Fibroblast of skin of right biceps (primary cell): ENCODE measurements at regions not wholly inside any gene's neighbourhood (a gene's known extent, or its start where the extent isn't known, plus 50 kb on each side); places are given as distances from the start of the nearest gene placed in this dataset.
A peak's percentile ranks its signal among the peaks of the same experiment; 100 is the strongest.

ENCODE experiments used
- DNase-seq: peaks from one replicate; pipeline ENCODE4 v3.0.0-alpha.2; 2013

- no peak for DNase-seq
These were observed 58.4 kb downstream of the ARL4C start for GRCh38 chr2:234438305-234438977.

DNA sequence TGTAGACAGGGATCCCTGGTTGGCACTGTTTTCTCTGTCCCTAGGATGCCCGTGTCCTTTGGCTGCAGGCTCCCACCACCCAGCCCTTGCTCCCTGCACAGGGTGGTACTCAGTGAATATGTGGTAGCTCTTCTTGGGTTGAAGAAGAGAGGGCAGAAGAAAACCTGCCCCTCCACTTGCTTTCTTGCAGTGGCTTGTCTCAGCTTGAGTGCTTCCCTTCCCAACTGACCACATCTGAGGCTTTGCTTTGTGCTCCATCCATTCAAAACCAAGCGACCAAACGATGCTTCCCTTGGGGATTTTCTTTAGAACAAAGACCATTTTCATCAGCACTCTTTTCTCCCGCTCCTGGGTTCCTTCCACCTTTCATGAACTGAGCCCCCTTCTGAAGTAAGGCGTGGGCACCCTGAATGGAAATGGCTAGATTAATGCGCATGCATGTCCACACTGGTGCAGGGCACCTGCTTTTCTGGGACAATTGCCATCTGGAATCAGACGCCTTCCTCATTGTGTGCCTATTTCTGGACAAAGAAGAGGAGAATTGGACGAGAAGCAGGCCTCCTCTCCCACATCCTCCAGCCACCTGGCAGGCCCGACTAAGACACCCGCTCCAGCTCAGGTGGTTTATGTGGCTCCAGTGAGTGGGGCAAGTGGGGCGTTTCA, 59.1 kb downstream of the ARL4C start:
- no peak for DNase-seq

DNA sequence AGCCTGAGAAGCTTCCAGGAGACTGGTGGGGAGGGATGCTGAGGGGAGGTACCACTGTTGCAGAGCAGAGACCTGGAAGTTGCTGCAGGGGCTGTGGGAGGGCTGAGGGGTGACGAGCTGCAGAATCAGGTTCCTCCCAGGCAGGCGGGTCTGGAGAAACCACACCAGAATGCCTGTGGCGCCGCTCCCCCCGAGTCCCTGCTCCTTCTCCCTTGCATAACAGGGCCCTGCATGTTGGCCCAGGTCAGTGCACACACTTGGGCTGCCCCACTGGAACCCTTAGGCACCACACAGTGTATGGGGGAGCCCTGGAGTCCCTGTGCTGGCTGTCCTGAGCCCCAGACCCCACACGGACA, 60.4 kb downstream of the ARL4C start:
- no peak for DNase-seq

DNA sequence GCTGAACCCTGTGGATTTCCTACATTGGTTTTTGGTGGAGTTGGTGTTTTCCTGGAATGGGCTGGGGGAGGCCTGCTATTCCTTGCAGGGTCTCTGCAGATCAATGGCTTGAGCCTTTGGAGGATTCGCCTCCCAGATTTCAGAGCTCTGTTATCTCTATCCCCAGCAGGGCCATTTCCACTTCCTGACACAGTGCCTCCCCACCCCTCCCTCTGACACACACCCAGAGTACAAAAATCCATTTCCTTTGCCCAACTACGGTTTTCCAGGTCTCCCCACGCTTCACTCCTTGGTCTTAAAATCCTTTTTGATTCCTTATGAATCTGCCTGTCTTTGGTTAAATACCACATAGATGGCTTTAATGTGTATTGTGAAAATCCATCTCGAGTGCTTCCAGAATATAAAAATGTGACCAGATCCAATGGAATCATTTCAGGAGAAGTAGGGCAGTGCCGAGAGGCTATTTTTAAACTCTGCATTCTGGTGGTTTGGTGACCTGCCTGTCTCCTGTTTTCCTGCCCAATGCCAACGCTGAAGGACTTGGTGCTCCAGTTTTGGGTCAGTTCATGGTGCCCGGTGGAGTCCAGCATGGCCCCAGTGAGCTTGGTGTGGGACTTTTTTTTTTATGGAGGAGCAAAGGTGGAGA, 60.9 kb downstream of the ARL4C start:
- no peak for DNase-seq

GRCh38 chr2:234433201-234433600, 63.7 kb downstream of the ARL4C start:
- no peak for DNase-seq

GRCh38 chr2:234430871-234431270, 66.0 kb downstream of the ARL4C start:
- no peak for DNase-seq

DNA sequence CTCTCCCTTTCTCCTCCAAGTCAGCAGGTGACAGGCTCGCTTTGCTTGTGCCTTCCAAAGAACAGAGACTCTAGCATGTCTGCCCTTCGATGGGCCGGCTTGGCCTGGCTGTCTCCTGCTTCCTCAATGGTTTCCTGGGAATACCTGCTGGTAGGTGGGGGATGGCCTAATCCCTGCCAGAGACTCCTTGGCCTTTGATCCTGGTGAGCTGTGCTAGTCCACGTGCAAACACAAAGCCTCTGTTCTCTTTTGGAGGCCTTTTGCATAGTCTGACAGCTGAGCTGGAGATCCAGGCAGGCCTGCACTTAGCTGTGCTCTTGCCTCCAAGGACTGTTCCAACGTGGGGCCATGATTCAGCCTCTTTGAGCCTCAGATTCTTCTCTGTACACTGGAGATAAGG, 67.6 kb downstream of the ARL4C start:
- DNase-seq, result no peak

DNA sequence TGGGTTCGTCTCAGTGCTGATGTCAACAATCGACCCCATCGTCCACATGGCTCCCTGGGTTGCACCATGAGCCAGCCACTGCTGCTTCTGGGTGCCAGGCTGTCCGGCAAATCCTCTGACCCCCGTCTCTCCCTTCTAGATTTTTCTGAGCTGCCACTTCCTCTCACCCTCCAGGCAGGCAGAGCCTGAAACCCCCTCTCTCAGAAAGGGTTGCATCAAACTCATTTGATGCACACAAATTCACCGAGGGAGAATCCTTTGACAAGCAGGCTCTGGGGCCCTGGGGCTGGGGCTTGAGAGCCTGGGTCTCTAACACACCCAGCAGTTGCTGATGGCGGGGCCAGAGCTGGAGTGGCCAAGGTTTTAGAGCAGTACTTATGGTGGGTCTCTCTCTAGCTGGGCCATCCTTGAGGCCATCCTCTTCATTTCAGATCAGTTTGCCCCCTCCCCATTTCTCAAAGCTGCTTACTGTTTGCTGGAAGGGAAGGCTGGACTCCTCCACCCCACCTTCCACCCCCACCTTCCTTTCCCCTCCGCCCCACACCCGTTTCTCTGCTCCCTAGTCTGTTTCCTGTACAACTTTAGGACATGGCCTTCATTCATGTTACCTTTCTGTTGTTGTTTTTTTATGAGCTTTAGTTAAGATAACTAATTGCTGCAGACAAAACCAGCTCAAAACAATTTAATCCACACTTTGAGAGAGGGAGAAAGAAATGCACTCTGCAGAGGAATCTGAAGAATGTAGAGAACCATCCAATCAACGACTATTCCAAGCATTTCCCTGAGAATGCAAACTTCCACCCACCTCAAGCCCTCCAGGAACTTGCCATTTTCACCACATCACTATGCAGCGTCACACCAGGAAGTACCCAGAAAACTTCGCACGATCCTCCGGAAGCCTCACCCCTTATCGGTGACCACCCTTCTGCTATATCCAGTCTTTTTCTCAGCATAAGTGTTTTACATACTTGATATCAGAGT, 69.5 kb downstream of the ARL4C start:
- peak; percentile 93 for DNase-seq

DNA sequence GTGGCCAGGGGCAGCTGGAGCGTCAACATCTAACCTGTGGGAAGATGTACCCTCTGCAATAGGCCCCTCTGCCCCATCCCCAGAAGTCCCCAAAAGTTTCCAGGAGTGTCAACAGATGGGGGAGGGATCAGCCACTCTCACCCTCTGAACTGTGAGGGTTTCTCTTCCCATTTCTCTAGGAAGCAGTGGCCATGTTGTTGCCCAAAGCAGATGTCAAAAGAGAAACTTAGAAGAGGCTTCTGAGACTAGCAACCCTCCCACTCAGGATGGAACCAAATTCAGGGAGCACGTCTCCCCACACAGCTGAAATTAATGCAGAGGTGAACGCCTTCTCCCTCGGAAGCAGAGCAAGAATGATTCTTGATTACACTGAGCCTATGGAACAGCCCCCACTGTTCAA, 70.3 kb downstream of the ARL4C start:
- no peak for DNase-seq

DNA sequence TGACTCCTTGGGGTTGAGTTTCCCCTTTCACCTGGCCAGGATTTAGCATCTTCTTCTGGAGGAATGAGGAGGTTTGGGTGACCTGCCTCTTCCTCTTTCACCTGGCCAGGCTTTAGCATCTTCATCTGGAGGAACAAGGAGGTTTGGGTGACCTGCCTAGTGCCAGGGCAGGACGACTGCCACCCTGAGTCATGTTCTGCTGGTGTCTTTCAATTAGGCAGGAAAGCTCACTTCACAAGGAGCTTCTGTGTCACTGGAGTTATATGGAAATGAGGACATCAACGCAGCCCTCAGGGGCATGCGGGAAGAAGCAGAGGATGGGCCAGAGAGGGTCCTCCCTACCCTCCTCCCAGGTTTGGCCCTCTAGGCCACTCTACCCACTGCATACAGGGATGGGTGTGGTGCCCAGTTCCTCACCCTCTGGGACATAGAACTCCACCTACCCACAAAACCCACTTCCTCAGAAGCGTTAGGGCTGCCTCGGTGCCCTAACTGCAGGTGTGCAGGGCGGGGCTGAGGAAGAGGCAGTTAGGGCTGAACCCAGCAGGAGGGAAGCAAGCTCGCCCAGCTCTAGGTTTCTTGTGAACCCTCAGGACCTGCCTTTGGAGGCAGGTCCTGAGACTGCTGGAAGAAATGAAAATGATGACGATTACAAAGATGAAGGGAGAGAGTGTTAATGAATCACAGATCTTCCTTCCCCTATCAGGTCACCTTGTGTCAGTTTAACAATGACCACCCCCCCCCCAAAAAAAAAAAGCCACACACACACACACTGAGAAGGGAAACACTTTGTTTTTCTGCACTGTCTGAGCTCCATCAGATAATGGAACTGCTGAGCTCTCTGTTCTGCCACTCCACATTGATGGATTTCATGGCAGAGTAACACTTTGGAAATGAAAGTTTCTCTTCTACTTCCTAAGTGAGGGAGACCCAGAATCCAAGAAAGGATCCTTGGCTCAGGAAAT, 71.0 kb downstream of the ARL4C start:
- DNase-seq, result no peak

- no peak for DNase-seq
These were observed 73.0 kb downstream of the ARL4C start for GRCh38 chr2:234423884-234424283.

GRCh38 chr2:234422981-234423431, 73.9 kb downstream of the ARL4C start:
- DNase-seq, result no peak

GRCh38 chr2:234422273-234422732, 74.6 kb downstream of the ARL4C start:
- peak; percentile 94 for DNase-seq

DNA sequence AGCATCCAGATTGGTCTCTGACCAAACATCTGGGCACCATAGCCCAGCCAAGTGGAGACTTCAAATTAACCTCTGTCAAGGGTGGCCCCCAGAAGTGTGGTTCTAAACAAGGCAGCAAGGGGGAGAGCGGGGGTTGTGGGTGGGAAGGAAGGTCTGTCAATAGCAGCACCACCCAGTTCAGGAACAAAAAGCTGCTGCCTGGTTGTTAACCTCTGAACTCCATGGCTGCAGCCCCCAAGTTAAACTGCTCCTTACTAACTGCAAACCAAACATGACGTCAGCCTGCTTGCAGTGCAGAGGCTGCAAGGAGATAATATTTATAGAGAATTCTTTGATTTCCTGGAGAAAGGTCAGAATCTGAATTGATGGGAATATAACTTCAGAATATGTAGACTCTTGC, 76.5 kb downstream of the ARL4C start:
- DNase-seq, result no peak

DNA sequence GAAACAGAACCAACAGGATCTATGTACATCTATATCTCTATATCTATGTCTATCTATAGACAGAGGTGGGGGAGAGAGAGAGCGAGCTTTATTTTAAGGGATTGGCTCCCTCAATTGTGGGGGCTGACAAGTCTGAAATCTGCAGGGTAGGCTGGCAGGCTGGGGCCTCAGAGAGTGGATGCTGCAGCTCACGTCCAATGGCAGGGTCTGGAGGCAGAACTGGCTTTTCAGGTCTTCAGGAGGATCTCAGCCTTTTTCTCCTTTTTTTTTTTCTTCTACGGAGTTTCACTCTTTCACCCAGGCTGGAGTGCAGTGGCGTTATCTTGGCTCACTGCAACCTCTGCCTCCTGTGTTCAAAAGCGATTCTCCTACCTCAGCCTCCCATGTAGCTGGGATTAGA, 77.2 kb downstream of the ARL4C start:
- no peak for DNase-seq

DNA sequence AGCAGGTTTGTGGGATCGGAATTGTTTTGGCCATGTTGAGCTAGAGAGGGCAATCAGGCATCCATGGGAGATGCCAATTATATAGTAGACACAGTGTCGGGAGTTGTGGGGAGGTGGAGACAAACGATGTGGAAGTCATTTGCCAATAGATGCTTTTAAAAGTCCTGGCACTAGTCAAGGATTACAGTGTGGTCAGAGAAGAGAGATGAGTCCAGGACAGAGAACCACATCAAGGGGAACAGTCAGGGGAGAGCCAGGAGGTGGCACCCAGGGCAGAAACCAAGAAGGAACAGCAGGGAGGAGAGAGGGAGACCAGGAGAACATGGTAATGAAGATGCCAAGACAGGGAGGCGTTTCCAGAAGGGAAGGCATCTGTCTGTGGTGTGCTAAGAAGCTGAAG, 81.2 kb downstream of the ARL4C start:
- no peak for DNase-seq

GRCh38 chr2:234414596-234414995, 82.3 kb downstream of the ARL4C start:
- DNase-seq, result no peak

- peak; percentile 61 for DNase-seq
These were observed 84.2 kb downstream of the ARL4C start for GRCh38 chr2:234412726-234413125.

DNA sequence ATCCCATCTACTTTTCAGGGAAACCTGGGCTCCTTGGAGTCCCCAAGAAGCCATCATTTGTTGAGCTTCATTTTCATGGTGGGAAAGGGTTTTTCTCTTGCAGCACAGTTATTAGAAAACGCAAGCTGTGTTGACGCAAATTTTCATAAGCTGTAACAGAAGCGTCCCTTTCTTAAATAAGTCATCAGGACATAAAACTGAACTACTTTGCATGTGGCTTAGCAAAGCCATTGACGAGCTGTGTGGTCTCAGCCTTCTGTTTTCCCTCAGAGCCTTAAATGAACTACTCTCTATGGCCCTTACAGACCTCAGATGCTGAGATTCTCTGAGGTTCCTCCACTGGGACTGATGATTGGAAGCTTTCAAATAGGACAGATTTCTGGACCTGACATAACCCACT, 85.1 kb downstream of the ARL4C start:
- no peak for DNase-seq

DNA sequence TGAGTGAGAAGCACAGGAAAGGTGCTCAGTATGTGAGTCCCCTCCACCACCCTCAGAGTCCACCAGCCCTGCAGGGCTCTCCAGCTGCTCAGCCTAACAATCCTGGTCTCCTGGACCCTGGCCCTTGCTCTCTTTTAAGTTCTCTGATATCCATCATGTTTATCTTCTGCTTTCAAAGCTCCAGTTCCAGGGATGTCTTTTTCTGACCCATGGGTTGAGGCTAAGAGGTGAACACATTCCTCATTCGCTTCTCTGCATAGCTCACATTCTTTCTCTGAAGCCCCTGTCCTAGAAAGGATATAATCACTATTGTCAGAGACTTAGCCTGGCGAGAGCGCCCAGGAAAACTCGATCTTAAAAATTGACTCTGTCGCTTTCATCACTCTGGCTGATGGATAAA, 86.4 kb downstream of the ARL4C start:
- peak; percentile 19 for DNase-seq

DNA sequence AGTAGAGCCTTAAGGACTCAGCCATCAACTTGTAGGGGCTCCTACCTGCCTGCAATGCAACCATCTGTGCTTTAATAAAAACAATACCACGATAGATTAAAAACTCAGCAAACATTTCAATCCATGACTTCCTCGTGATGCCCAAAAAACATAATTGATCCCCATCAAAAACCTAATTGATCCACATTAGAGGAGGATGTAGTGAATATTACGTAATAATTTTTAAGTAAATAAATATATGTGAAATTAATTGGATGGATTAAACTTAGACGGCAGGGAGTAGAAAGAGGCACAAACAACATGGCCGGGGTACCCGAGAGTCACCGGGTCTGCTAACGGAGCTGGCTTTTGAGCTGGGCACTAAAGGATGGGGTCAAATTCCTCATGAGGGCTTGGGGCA, 87.3 kb downstream of the ARL4C start:
- no peak for DNase-seq

GRCh38 chr2:234406085-234406484, 90.8 kb downstream of the ARL4C start:
- no peak for DNase-seq
